ENCODE measurements at regions not wholly inside any gene's neighbourhood (a gene's known extent, or its start where the extent isn't known, plus 50 kb on each side); places are given as distances from the start of the nearest gene placed in this dataset.

DNA sequence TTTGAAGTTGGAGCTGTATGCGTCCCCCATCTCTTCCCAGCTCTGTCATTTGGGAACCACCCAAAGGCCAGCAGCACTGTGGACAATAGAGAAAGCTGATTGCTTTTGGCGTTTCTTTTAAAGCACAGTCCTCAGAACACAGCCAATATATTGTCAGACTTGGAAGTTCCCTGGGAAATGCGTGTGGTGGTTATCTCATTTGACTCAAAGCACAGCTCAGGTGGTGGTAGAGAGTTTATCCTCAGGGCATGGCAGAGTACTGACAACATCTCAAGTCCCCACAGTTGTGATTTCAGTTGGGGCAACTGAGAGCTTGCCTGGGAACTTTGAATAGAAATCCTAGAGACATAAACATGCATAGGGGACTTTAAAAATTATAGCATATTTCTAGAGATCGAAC is 601.3 kb downstream of the ETS1 start:
- no peak for TF ChIP-seq SUZ12 (IDR thresholded peaks at IDR 0.05; ENCODE audit: extremely low read depth, insufficient read depth, insufficient read length)
- no peak for TF ChIP-seq ZNF274 (IDR thresholded peaks at IDR 0.05; ENCODE audit: low read depth, low read length)
- TF ChIP-seq YY1 (IDR thresholded peaks at IDR 0.05; ENCODE audit: insufficient read depth, insufficient read length), result no peak
